NCI-H1694 (cell line): ENCODE measurements at regions not wholly inside any gene's neighbourhood (a gene's known extent, or its start where the extent isn't known, plus 50 kb on each side); places are given as distances from the start of the nearest gene placed in this dataset.

Experiments used
- DNase-seq: peaks from one replicate; lab custom pipeline; 2025; lab: John Stamatoyannopoulos, UW

DNA sequence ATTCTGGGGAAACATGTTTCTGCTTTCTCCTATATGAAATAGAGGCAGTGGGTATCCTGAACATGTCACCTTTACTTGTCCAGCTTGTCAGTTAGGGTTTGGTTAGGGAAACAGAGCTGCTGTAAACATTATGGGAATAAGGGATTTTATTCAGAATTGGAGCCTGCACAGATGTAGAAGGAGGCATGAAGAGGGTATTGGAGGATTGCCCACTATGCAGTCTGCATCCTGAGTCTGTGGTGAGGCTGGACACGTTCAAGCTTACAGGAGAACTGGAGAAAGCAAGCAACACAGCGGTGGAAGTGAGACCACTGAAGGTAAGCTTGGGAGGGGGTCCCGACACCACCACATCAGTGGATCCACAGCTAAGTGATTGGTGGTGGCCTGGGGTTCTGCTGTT lies 443.0 kb upstream of the TNP1 start:
- no peak for DNase-seq

DNA sequence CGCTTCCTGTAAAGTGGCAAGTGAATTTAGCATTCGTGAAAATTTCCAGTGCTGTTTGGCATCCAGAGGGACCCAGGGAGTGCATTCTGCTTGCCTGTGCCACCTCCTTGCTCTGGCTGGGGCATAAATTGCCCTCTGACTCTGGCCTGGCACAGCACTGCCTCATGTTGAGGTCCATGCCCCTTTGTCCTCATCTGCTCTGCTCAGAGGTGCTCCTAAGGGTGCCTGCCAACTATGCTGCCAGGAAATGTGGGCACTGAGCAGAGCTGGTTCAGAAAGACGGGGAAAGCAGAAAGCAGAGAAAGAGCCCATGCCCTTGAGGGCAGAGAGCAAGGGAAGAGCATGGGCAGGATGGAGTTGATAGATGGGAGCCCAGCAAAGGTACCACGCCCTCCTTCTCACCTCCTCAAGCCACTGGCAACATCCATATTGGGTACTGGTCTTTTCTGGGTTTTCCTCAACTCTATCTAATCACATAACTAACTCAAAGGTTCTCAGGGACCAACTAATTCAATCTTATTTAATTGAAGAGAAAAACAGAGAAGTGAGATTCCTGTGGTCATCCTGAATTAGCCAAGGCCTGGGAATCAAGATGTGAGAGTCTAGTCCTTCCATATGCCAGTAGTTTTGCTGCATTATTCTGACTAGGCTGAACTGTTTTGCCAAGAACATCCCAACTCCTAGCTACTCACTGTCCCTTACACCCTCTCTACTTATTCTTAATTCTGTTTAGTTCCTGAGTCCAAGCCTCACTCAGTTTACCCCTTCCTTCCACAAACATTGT lies 441.5 kb upstream of the TNP1 start:
- DNase-seq = no peak

DNA sequence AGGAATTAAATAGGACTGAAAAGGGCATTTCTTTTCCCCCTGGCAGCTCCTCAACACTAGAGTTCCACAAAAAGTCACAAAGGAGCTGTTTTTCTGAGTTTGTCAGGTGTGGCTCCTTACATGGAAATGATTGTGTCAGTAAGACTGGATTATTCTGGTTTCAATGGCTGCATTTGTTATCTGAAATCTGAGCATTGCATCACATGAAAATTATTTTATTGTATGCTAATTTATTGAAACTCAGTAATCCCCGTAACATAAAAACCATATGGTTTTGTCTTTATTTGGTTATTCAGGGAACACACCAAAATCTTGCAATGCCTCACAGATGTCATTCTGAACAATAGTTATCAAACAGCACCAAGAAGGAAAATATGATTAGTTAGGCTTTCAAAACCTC lies 439.7 kb upstream of the TNP1 start:
- DNase-seq = no peak

DNA sequence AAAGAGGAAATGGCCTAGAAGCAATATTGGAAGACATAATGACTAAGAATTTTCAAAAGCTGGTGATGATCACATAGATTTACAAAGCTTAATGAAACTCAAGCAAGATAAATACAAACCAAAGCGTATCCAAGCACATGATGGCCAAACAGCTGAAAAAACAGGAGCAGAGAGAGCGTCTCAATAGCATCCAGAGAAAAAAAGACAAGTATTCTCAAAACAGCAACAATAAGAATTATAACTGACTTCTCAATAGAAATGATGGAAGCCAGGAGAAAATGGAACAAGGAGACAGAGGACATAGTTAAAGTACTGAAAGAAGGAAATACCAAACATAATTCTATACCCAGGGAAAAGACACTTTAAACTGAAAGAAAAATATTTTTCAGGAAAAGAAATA lies 437.2 kb upstream of the TNP1 start:
- no peak for DNase-seq

DNA sequence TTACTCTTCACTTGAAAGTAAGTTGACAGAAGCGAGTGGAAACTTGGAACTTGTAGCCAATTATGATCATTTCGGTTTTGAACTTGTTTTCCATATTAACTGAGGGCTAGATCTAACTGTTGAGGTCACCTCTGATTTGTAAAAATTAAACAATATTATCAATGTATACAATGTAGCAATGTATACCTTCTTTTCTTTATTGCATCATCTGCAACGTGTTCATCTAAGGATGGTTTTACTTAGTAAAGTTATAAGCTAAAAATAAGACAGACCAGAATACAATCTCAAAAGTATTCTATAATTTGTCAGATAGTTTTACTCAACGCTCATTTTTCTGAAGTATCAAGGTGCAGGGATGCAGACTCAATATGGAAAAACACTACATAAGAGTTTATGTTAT lies 435.0 kb upstream of the TNP1 start:
- DNase-seq = no peak

DNA sequence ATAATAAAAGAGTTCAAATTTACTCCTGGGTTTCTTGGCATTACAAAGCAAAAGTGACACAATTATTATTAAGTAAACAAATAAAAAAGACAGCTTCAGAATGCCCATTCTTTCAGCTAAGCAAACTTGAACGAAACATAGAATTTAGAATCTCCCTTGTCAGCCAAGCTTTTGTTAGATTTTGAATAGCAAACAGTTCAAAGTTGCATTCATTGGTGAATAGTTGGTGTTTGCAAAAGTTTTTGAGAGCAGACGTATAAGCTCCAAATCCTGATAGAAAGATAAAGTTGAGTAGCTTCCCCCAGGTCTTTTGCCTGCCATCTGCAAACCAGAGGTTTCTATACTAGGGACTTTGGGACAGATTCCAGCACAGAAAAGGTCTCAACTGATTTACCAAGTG lies 434.3 kb upstream of the TNP1 start:
- DNase-seq = no peak

DNA sequence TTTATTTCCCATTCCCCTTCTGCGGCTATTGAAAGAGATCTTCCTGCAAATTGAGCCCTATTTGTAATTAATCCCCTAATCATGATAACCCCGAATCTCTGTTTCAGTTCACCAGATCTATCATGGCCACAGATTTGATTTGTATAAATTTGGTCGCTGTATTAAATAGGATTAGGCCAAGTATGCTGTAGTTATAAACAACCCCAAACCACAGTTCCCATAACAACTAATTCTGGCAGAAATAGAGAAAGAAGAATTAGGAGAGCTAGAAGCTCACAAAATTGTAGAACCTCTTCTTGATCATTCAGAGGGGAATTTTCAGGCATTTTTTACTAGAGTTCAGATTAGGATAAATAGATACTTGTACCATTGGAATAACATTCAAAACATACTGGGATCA lies 433.7 kb upstream of the TNP1 start:
- DNase-seq = no peak

DNA sequence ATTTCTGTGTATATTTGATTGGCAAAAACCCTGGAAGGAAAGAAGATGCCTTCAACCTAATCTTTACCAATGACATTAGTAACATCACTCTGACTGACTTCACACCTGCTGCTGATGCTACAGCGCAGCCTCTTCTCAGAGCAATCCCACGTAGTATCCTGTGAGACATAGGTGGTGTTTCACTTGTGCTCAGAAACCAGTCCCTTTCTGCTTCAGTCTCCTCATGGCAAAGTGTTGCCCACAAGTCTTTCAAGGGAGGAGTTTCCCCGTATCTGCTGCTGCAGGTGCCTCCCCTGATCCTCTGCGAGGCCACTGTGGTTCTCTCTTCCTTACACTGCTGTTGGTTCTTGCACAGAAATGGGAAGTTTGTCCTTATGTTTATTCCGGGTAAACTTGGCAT lies 433.2 kb upstream of the TNP1 start:
- DNase-seq = no peak

DNA sequence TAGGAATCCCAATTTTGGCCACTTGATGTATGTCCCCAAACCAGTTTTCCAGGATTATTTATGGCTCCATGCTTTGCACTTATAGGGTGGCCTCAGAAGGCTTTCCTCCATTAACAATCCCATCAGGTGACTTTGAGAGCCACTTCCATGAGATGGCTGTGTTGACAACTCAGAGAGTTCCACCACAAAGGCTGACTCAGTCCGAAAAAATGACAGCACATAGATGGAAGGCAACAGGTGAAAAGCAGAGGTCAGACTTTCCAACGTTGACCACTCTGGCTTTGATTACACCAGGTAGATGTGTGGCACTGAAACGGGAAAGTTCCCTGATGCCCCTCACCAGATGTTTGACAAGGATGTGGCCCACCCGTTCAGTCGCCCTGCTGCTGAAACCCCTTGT lies 431.4 kb upstream of the TNP1 start:
- no peak for DNase-seq

DNA sequence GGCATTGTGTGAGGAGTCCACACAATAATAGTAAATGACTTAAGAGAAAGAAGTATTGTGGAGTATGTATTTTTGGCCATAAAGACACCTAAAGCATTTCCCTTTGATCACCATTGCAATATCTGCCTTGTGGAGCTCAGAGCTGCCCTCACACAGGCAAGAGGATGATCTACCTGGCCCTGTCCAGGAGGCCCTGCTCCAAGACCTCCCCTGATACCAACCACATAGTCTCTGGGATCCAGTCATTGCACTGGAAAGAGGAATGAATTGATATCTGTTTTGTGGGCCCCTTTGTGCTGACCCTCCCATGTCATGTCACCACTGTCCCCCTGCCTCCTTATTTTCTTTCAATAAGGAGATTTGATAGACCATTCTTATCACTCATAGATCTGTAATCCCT lies 430.6 kb upstream of the TNP1 start:
- no peak for DNase-seq

DNA sequence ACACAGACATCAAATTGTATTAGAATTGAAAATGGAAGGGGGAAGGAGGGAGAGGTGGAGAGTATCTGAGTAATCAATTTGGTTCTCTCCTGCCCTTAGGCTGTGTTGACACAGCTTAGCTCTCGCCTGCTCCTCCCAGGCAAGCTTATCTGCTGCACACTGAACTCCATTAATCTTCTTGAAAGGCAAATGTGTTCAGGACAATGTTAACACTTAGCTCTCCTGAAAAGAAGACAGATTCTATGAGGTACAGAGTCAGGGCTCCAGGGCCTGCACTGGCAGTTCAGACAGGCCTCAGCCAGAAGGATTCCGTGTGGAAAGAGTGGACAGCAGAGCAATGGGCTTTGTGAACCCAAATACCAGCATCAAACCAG lies 430.0 kb upstream of the TNP1 start:
- no peak for DNase-seq

DNA sequence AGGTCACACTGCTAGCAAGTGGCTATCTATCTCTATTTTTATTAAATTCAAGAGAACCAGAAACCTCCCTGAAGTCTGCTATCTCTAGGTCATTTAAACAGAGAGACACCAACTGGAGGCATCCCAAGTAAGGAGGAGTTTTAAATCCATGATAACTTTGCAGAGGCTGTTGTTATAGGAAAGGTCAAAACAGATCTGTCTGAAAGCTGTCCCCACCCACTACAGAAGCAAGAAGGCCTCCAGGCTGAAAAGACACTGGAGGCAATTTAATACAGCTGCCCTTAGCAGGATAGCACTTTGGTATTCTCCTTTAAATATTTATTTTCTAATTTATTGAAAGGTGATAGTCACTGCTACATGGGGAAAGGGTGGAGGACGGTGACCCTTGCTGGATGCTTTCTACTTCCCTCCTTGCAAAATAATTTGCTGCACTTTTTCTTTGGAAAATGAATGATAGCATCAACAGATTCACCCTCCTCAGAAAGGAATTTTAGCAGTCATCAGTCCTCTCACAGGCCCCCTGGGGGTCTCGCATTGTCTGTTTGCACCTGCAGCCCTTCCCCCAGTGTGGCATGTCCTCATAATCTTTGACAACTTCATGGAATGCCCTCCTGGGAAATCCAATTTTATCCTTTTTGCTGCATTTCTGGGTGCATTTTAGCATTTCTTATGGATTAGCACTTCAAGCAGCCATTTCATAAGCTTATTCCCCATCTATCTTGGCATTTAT lies 429.5 kb upstream of the TNP1 start:
- no peak for DNase-seq

DNA sequence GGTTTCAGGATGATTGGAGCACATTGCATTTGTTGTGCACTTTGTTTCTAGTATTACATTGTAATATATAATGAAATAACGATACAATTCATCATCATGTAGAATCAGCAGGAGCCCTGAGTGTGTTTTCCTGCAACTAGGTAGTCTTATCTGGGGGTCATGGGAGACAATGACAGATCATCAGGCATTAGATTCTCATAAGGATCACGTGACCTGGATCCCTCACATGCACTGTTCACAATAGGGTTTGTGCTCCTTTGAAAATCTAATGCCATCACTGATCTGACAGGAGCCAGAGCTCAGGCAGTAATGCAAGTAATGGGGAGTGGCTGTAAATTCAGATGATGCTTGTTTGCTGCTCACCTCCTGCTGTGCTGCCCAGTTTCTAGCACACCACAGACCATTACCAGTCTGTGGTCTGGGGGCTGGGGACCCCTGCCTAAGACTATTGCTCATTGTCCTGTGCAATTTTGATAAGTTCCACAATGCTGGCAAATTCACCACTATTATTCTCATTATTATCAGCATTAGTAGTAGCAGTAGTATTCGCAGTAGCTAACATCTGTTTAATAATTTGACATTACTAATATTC lies 428.7 kb upstream of the TNP1 start:
- no peak for DNase-seq

DNA sequence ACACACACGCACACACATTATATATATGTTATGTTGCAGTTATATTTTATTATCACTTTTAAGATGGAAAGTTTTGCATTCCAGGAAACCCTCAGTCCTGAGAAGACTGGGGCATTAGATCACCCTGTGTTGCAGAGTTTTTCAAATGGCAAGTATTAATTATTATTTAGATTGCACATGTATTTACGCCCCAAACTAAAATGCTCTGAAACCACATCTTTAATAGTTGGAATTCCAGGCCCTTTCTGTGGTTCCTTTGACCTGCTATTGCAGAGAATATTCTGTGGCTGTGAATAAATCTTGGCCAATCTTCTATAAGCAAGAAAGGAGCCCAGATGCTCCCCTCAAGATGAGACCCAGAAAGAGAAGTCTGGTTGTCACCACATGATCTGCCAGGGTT lies 427.0 kb upstream of the TNP1 start:
- no peak for DNase-seq

DNA sequence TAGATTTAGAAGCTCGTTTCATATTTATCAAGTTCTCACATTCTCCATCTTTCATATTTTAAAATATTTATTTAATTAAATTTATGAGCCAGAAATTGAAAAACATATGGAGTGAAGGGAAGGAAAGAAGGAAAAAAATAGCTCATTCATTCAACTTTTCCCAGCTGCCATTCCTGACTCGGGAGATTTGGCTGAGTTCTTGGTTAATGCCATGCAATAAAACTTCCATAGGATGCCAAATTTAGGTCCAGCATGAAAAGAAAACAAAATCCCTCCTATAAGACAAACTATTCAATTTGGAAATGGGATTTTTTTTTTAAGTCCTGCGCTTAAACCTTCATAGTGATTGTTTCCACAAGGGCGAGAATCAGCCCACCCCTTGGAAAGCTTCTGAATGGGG lies 426.1 kb upstream of the TNP1 start:
- DNase-seq = no peak

DNA sequence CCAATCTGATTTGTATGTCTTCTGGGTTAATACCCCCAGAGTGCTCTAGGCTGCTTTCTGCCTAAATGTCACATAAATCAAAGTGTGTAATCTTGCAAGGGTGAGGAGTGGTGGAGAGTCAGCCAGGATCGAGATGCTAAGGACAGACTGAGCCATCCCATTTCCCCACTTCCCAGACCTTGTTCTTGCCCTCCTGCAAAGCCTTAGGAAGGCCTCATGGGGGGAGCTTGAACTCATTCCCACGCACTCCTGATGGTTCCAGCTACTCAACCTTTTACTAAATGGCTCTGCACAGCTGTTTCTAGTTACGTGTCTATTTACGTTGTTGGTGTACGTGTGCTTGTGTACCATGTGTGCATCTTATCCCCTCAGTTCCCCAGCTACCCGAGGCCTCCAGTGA lies 423.6 kb upstream of the TNP1 start:
- no peak for DNase-seq

DNA sequence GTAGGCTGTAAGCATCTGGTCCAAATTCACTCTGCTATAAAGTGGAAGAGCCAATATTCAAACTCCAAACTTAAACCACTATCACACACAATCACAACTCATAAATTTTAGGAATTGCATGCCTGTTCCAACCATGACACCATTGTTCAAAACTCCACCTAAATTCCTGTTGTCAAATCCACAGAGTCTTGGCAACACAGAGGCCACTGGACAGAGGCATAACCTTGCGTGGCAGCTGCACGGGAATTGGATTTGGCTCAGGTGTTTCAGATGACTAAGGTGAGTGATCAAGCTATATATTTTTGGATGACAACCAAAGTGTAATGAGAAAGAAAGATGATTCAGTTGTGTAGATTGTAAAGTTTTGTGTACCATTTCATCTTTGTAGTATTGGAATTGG lies 422.7 kb upstream of the TNP1 start:
- DNase-seq = no peak

DNA sequence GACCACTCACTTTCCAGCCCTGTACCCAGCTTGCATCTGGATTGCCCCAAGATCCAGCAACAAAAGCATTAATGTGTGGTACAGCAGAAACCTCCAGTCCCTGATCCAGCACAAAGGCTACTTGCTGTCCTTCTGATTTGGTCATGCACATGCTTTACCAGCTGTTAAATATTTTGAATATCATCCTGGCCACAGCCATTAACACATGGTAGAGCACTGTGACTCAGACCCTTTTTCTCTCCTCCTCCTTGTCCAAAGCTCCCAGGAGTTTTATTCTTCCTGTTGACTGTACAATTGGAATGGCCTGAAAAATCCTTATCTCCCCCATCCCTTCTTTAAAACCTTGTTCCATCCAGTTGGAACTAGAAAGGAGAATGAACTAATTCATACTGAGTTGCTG lies 419.7 kb upstream of the TNP1 start:
- no peak for DNase-seq

DNA sequence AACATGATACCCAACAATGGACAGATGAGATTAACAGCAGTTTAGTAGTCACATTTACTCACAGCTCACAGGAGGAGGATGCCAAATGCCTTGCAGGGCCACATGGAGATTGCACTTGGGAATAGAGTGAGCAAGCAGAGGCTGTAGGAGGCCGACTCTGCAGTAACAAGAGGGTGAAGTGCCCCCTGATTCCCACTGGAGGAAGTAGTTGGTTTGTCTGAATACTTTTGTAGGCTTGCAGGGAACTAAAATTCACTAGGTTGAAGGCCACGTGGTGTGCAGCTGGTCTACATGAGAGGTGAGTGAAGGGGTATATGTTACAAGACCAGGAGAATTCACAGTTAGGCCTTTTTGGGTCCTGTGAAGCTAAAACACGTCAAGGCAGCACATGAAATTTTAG lies 419.3 kb upstream of the TNP1 start:
- no peak for DNase-seq

DNA sequence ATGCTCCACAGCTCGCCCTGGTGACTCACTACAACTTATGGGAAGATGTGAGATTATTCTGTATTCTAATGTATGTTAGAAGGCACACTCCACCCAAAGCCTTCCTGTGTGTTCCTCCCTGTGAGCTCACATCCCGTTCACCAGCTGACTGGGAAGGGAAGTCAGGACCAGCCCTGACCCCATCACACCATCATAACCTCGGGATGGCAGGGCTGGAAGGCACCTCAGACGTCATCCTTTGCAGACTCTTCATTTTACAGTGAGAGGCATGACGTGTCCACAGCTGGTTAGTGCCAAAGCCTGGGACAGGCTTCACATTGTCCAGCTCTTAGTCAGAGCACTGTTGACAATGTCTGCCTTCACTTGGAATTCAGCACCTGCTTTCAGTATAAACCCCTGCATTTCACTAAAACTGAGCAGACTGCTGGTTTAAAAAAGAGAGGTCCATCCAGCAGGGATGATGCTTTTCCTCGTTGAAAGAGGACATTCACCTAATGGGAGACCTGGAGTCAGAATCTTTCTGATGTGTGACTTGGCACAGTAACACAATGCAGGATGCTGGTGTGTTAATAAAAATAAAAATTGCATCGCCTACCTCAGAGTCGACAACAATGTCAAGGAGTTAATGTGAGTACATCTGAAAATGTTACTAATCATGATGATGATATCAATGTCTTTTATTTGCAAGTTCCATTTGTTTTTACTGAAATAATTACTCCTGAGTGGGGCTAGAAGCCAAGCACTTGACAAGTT lies 418.0 kb upstream of the TNP1 start:
- no peak for DNase-seq

DNA sequence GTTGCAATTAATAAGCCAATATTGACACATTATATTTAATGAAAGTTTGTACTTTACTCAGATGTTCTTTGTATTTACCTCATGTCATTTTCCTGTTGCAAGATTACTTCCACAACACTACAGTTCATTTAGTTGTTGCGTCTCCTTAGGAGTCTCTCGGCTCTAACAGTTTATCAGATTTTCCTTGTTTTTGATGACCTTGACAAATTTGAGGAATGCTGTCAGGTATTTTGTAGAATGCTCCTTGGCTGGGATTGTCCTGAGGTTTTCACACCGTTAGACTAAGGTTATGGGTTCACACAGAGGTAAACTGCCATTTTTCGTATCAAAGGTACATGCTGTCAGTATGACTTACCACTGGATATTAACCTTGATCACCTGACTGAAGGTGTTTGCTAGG lies 416.6 kb upstream of the TNP1 start:
- no peak for DNase-seq

DNA sequence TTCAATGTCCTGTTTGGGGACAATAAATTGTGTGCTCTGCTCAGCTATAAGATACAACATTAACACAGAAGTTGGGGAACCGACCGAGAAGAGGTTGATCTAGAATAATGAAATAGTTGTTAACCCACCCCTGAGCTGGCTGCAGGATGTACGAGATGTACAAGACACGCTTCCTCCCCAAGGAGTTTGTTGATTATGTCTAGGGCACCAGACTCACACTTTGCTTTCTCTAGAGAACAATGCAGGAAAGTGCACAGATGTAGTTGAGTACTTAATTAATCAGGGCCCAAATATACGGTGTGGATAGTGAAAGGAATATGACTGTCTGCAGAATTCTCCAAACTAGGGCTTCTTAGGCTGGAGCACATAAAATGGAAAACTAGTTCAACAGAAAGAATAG lies 415.2 kb upstream of the TNP1 start:
- no peak for DNase-seq

DNA sequence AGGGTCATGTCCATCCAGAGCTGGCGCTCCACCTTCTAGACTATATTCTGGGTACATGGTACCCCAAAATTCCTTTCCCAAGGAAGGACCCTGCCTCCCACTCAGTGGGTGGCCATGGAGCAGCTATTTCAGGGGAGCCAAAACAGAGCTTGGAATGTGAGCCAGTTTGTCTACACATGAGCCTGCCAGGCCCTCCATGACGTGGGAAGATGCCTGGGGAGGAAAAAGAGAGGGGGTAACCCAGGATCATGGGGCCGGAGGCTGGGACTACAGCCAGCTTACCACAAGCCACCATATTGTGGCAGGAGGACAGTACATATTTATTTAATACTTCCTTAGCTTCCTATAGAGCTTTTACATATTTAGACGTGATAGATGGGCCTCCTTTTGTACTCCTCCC lies 414.7 kb upstream of the TNP1 start:
- DNase-seq = no peak
